ENCODE measurements at regions not wholly inside any gene's neighbourhood (a gene's known extent, or its start where the extent isn't known, plus 50 kb on each side); places are given as distances from the start of the nearest gene placed in this dataset.

DNA sequence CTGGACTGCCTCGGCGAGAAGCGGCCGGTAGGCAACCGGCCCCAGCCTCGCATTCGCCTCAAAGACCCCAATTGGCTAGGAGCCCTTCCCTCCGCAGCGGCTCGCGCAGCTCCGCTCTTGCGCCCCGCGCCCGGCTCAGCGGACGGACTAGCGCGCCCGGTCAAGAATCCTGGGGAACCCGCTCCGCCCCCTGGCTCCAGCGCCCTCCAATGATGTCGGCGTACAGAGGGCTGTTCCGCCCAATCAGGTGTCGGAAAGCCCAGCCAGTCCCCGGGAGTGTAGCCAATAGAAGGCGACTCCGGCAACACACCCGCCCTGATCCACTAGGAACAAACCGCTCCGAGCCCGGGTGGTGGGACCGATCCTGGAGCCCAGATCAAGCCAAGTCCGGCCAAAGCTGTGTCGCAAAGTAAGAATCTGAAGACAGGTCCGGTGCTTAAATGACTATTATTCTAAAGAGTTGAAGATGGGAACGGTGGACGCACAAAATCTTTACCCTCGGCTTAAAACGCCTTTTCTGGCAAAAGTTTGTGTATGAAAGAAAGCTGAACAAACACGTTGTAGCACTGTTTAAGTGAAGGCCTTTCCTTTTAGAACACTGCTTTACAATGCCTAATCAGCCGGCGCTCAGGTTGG, 132.2 kb downstream of the OGFRL1 start:
- DNase-seq = peak; percentile 73 to 98 (median 95)

DNA sequence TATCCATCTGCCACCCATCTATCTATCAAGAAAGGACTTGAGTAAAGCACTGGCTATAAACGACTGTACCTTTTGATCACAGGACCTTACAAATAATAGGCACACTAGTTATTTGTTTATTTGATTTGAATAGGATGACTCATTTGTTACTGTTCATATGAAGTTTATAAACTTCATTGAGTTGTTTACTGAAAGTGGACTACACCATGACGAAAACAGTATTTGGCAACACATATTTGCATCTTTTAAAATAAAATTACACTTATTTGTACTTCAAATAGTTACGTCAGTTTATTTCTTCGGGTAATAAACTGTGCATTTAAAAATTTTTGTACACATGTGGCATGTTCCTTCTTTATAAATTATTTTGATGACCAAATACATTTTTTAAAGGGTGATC, 133.0 kb downstream of the OGFRL1 start:
- DNase-seq = no peak

DNA sequence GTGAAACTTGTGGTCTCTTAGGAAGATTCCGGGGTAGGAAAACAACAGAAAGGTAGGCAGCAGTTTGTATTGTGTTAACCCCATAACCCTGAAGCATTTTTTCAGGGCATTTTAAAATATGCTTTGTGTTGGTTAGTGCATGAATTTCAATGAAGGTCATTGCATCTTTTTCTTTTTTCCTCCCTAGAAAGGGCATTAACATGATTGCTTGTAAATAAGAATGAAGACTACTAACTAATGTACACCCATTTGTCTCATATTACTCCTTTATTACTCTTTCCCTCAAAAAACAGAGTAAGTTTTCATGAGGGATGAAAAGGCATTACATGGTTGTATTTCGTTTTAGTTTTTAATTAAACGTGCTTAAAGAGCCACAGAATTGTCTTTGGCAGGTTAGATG, 141.4 kb downstream of the OGFRL1 start:
- DNase-seq = no peak

DNA sequence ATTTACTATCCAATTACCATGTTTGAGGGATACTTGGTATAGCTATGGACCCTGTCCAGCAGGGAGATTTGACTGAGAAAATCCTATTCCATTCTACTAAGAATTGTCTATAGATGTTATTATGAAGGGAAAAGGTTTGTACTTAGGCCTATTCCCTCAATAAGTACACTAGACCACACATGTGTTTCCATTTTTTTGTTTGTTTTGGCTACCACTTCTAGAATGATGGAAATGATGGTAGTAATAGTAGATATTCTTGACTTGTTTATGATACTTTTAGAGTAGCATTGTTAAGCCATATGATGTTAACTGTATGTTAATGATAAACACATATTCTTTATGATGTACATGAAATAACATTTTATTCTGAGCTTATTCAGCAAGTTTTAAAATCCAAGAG, 144.8 kb downstream of the OGFRL1 start:
- DNase-seq = no peak

DNA sequence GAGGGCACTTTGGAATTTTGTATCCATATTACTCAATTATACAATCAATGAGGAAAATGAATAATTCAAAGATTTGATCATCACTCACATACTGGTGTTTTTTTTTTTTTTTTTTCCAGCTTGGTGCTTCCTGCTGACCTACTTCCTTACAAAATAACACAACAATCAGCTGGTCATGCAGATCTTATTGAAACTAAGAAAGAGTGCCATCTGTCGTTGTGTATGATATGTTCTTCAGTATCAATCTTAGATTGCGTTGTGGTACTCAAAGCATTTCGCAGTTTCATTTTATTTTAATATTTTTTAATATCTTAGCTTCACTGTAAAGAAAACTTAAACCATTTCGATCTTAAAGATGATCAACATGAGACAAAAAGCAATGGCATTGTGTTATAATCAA, 155.6 kb downstream of the OGFRL1 start:
- DNase-seq = peak in 1 of 58 donors; percentile 30

DNA sequence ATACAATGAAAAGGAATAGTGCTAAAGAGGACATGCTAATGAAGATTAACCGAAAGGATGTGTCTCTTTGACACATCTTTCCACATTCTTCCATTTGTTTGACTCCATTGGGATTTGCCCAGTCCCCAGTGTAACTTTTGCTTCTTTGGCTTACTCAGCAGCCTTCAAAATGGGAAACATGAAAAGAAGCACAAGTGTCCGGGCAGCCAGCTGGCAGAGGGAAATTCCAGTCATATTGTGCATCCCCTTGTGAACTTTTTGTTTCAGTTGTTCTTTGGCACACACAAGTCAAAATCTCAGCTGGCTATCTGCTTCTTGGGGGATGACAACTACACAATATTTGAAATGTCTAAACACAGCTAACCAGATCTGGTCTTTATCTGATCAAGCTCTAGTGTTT, 157.4 kb downstream of the OGFRL1 start:
- no peak for DNase-seq

DNA sequence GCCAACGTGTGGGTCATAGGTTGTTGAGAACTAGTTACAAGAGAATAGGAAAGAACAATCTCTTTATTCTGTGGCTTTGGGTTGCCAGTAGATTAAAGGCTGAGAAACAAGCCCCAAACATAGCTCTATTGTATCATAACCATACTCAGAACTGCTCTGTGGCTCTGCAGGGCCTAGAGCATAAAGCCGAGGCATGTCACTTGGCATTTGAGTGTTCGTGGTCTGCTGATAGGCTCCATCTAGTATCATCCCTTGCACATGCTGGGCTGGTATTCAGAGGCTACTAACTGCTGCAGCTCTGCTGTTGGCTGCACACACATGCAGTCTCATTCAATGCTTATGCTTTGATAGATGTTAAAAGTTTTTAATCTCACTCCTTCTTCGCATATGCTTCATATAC, 157.9 kb downstream of the OGFRL1 start:
- DNase-seq = no peak

DNA sequence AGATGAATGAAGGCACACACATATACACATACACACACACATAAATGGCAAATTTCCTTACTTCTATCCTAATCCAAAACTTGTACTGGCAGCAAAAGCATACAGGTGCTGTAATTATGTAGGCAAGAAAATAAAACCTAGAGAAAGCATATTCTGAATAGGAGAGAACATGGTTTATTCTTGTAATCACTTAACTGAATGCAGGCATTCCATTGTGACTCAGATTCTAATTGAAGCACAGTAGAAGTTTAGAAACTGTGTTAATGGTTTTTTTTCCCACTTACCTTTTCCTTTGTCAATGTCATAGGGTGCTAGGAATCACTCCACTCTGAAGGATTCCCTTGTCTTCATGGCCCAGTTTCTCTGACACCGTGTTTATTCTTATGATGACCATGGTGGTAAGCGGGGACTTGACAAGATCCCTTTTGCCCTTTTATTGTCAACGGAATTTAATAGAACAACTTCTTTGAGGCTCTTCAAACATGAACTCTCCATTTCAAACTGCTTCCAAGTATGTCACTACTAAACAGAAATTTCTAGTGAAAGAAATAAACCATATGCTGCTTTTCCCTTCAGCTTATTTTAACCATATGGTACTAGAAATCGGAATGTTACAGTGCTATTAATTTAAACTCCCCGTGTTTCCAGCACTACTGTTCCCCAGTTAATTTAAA, 164.2 kb downstream of the OGFRL1 start:
- no peak for DNase-seq

DNA sequence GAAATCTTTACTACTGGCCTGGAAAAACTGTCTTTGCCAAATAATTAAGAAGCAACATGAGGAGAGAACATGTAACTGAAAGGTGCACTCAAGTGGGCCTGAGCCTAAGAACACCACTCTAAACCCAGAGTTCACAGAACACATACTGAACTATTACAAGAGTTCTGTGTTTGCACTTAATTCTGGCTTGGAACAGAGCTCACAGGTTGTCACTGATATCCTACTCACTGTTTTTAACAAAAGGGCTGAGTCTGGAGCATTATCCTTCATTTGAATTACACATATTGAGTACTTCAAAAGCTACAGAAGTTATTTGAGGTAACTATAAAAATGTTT, 164.7 kb downstream of the OGFRL1 start:
- DNase-seq = no peak

DNA sequence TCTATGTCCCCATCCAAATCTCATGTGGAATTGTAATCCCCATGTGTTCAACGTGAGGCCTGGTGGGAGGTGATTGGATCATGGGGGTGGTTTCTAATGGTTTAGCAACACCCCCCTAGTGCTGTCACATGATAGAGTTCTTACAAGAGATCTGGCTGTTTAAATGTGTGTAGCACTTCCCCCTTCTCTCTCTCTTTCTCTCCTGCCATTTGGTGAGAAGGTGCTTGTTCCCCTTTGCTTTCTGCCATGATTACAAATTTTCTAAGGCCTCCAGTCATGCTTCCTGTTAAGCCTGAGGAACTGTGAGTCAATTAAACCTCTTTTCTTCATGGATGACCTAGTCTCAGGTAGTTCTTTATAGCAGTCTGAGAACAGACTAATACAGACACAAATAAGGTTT, 165.4 kb downstream of the OGFRL1 start:
- no peak for DNase-seq

DNA sequence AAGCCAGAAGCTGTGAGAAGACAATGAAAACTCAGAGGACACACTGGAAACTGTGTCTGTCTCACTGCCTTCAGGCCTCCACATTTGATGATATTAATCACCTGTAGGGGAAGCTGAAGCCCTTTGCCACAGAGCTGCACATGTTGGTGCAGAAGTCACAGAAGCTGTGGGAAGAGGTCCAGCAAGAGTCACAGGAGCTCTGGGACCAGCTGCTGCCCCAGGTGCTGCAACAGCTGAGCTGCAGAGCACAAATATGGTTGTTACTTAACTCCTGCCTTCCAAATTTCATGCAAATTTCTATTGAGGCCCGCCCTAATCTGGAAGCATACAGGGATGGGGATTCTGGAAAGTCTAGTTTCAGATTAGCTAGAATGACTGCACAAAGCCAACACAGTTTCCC, 169.3 kb downstream of the OGFRL1 start:
- no peak for DNase-seq

DNA sequence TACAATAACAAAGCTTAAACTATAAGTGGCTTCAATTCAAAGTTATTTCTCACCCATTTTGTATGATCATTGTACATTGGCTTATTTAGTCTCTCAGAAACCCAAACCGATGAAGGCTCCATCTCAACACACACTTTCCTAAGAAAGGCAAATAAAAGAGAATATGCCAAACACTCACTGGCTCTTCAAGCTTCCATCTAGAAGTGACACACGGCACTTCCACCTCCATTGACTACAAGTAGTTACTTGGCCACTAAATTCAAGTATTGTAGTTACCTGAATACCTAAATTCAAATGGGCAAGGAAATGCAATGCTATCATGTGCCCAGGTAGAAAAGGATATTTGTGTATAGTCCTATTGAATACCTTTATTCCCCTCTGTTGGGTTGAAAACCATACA, 170.6 kb downstream of the OGFRL1 start:
- DNase-seq = no peak

DNA sequence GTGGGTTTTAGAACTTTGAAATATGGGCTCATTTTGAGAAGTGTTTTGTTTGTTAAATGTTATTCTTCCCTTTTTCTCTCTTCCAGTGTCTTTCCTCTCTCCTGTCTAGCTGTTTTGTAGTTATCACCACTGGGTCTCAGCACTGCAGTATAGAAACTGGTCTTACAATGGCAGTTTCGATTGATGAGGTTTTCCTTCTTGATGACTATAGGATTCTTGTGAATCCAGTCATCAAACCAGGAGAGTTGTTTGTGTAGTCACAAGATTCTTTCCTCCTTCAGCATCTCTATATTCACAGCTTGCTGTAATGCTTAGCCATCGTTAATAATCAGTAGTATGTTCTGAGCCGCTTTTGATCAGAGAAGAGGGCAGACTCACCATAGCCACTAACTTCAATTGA, 172.3 kb downstream of the OGFRL1 start:
- no peak for DNase-seq

DNA sequence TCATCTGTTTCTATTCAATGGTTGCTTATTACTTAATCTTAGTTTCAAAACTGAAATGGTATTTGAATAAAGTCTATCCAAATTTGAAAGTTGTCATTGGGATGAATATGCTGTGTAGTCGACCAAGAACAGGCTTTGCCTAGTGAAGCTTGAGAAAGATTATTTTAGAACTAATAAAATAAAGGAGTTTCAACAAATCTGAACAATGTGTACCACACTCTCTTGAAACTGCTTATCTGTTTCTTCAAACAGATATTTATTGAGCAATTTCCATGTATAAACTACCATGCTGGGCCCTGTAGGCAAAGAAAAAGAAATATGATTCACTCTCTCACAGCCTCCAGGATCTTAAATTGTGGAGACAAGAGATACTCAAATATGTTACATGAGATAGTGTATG, 174.4 kb downstream of the OGFRL1 start:
- no peak for DNase-seq

DNA sequence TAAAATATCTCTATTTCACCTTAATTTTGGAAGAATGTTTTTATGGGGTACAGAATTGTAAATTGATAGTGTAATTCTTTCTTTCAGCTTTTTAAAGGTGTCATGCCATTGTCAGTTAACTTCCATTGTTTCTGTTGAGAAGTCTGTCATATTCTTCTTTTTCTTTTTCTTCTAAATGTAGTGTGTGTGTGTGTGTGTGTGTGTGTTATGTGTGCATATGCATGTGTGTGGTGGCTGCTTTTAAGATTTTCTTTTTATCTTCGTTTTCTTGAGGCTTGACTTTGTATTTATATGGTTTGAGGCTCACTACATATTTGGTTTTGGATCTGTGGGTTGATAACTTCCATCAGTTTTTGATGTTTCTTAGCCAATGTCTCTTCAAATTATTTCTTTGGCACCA, 176.5 kb downstream of the OGFRL1 start:
- no peak for DNase-seq

DNA sequence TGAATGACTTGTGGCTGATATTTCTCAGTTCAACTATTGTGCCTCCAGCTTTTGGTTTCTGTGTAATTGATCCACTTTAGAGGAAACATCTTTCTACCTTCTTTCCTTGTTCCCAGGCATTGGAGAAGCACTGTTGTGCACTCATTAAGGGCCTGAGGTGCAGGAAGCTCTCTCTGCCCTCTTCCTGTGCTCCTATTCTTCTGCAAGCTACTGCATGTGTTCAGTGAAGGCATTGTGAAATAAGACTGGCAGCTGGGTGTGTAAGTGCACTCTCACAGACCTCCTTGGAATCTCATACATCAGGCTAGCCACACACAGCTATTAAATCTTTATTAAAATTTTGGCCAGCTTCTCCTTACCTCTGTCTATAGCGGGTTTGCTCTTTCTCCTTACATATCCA, 177.8 kb downstream of the OGFRL1 start:
- DNase-seq = no peak

DNA sequence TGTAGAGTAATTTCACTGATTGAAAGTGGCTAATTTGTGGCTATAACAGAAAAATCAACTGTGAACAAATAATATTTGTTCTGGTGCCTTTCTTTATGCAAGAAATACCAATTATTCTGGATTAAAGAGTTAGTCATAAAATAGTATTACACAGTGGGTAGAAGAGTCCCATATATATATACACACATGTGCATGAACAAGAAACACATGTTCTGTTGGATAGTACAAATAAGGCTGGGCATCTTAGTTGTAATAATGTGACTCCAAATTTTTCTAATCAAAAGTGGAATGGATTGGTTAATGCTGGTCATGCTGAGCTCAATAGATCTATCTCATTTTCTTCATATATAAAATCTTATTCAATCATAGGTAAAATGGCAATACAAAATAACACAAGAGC, 179.4 kb downstream of the OGFRL1 start:
- DNase-seq = no peak

DNA sequence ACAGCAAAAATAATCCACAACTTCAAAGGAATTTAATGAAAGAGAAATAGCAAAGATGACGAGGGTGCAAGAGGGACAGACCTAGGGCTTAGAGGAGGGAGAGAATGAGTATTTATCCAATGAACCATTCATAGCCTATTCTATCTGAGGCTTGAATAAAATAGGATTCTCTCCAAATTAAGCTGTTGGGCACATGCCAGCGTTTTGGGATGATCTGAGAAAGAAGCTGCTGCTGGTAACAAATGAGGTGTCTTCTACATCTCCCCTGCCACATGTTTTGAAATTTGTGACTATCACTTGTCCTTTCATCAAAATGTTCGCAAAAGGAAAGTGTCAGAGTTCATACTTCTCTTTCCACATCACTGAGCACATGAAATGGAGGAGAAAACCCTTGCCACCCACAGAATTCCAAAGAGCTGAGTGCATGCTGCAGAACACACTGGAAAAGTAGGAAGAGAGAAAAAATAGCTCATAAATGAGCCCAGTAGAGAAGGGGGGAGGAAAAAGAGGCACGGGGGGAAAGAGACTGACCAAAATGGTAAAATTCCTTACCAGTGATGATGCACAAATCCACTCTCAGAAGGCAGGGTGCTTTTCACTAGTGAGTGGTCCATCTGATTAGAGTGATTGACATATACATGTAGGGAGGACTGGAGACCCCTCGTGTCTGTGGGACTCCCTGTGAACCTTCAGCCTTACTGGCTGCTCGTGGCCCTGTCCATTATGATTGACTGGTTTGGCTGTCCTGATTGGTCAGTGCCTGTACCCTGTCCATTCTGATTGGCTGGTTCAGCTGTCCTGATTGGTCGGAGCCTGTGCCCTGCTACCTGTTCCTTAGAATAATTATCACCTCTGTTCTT, 180.5 kb downstream of the OGFRL1 start:
- DNase-seq = peak in 2 of 58 donors; percentile 2

DNA sequence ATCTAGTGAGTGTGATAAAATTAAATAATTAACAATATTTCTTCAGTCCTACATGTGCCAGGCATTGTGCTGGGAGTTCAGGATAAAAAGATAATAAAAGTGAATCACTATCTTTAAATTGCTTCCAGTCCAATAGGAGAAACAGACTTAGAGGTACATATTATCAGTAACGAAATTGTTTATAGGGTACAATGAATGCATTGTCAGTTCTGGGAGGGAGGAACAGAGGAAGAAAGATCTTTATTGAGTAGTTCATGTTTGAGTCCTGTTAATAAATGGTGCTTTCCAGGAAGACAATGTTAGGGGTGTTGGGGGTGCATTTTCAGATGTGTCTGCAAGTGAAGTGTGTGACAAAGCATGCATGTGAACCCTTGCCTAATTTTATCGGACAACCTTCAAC, 183.1 kb downstream of the OGFRL1 start:
- DNase-seq = no peak

DNA sequence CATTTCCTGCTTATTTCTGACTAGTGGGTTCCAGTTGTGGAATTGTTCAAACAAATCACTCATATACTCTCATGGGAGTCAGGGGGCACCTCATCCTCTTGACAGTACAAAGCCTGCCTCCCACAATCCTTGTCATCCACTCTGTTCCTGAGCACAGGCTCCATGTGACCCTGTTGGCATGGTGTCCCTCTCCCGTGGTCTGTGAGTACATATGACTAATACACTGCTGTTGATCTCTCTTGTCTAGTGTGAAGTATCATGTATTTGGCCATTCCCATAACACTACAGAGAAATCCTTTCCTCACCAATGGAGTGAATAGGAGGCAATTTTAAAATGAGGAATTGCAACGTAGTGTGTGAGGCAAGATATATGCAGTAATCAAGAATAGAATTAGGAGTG, 185.3 kb downstream of the OGFRL1 start:
- peak in 1 of 58 donors; percentile 5 for DNase-seq

DNA sequence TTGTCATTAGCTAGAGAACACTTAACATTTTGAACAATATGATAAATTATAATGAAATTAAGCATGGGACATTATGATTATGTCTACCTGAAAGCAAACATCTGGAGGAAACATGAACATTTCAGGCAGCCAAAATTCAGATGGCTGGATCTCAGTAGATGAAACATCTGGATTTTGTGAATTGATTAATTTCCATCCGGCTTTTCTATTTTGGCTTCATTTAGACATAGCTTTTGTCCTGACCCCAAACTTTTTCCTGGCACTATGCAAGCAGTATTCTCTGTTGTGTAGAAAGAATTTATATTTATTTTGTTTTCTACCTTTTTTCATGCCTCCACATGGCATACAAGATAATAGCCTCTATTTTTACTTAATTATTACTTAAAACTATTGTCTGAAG, 186.3 kb downstream of the OGFRL1 start:
- no peak for DNase-seq

DNA sequence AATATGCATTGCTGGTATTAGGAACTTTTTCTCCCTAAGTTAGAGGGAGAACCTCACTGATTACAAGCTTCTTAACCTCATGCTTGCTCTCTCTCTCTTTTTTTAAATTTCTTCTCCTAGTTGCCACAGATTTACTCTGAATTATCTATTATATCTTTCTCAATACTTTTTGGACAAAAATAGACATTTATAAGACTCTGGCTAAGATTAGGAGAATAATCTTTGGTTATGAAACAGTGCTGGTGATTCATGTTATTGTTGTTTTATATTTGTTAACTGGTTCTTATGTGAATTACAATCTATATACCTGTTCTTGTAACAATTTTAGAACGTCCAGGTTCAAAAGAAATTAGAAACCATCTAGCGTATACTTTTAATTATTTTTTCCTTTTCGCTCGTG, 187.8 kb downstream of the OGFRL1 start:
- DNase-seq = no peak

DNA sequence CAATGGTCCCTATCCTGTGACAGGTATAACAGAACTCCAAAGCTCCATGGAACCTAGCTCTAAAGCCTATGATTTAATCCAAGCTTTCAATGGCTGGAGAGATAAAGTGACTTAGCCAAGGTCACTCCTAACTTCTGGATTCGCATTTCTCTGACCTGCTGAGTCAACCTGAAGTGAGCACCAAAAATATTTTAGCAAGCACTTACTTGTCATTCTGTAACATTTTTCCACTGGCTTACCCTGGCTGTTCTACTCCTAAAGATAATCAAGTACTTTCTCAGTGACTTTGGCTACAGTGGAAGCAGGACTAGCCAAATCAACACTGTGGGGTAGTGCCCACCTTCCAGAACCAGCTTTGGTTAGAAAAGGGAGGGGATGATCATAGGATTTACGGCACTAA, 188.3 kb downstream of the OGFRL1 start:
- DNase-seq = no peak
